ENCODE measurements at regions not wholly inside any gene's neighbourhood (a gene's known extent, or its start where the extent isn't known, plus 50 kb on each side); places are given as distances from the start of the nearest gene placed in this dataset.

DNA sequence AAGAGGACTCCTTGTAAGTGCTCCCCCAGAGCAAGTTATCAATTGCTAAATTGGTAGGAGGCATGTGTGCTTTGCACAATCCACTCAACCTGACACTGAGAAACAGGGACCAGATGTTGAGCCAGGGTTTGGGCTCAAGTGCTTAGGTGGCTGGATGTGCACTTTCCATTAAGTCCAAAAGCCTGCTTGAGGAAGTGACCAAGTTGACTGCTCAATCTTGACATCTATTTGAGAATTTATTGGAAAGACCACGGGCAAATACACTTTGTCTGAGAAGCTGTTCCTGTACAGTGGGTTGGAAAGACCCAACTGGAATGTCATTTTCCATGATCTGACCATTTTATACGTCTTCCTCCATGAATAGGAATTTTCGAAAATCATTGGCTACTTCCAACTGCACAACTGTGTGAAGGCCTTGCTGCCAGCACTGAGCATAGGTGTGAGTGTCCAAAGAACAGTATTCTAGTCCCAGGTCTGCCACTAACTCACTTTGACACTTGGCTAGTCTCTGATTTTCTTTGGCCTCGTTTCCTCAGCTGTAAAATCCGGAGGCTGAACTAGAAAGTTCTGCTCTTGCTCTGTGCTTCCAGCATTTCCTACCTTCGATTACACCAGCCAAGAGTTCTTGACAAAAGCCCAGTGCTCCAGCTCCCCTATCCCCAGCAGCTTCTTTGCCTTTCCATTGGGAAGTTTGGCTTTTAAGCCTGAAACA lies 186.9 kb upstream of the ECI2 start:
- TF ChIP-seq FOXA1 (IDR thresholded peaks at IDR 0.05) (no peak), TARDBP (IDR thresholded peaks at IDR 0.05) (no peak), NFRKB (IDR thresholded peaks at IDR 0.05) (no peak), SUZ12 (IDR thresholded peaks at IDR 0.05) (no peak), CTBP1 (IDR thresholded peaks at IDR 0.05; ENCODE audit: borderline replicate concordance) (no peak)

Measured in HEK293T (cell line).